Osteoblast (primary cell): ENCODE measurements at regions not wholly inside any gene's neighbourhood (a gene's known extent, or its start where the extent isn't known, plus 50 kb on each side); places are given as distances from the start of the nearest gene placed in this dataset.

Source experiments
- DNase-seq: peaks from one replicate; pipeline ENCODE4 v3.0.0; 2011; ENCODE audit warnings: low spot score, mixed read lengths; ENCODE audit not compliant: insufficient read length; ENCODE audit errors: missing footprints
- H2AFZ ChIP-seq: 2 replicates; pipeline ENCODE4 v1.6.0; 2011; ENCODE audit warnings: mild to moderate bottlenecking, low read length
- H3K27ac ChIP-seq: 2 replicates; pipeline ENCODE4 v1.5.1; 2011; ENCODE audit warnings: mild to moderate bottlenecking, low read depth, low read length, moderate library complexity
- H3K27me3 ChIP-seq: 2 replicates; pipeline ENCODE4 v1.6.0; 2012; ENCODE audit warnings: mild to moderate bottlenecking, control low read depth, inconsistent platforms, low read length, moderate library complexity; ENCODE audit not compliant: insufficient read depth
- H3K36me3 ChIP-seq: 2 replicates; pipeline ENCODE4 v1.5.1; 2011; ENCODE audit warnings: mild to moderate bottlenecking, low read length, control low read depth, moderate library complexity; ENCODE audit not compliant: insufficient read depth
- H3K4me1 ChIP-seq: 2 replicates; pipeline ENCODE4 v1.5.1; 2011; ENCODE audit warnings: mild to moderate bottlenecking, low read length, control low read depth, moderate library complexity; ENCODE audit not compliant: insufficient read depth
- H3K4me2 ChIP-seq: 2 replicates; pipeline ENCODE4 v1.6.0; 2011; ENCODE audit warnings: mild to moderate bottlenecking, low read length; ENCODE audit not compliant: insufficient read depth
- H3K4me3 ChIP-seq: fragments of 200-600 bp; sonication (generic); 3 replicates; pipeline ENCODE4 v1.5.1; 2012; ENCODE audit warnings: mild to moderate bottlenecking, low read length, inconsistent platforms; ENCODE audit not compliant: insufficient read depth
- H3K79me2 ChIP-seq: 2 replicates; pipeline ENCODE4 v1.6.0; 2012; ENCODE audit warnings: mild to moderate bottlenecking, low read length, control low read depth, inconsistent platforms; ENCODE audit not compliant: insufficient read depth
- H3K9me3 ChIP-seq: 2 replicates; pipeline ENCODE4 v1.5.1; 2011; ENCODE audit warnings: low read depth, low read length, control low read depth
- H4K20me1 ChIP-seq: 2 replicates; pipeline ENCODE4 v1.6.0; 2012; ENCODE audit warnings: mild to moderate bottlenecking, low read length, control low read depth; ENCODE audit not compliant: insufficient read depth
- TF ChIP-seq, protein P1 (sequence below): IDR thresholded peaks from 2 replicates; pipeline ENCODE4 v1.5.1; 2011; ENCODE audit warnings: mild to moderate bottlenecking, low read depth, low read length, moderate library complexity; ENCODE audit errors: extremely low read depth

DNA sequence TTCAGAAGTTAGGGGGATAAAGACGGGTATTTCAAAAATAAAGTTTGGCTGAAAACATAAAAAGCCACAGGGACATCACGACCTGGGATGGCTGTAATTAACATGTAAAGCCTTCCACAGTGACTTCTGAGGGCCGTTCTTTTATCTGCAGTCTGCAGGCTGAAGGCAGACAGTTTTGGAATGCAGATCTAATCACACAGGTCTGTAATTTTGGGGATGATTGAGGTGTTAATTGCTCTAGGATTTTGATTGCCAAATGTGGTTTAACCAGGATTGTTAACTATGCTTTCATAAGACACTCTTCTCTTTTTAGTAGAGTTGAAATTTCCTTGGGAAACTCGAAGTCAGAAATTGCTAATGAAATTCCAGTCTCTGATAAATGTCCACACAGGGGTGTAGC is 355.5 kb downstream of the ATP23 start:
- TF ChIP-seq, protein P1, sequence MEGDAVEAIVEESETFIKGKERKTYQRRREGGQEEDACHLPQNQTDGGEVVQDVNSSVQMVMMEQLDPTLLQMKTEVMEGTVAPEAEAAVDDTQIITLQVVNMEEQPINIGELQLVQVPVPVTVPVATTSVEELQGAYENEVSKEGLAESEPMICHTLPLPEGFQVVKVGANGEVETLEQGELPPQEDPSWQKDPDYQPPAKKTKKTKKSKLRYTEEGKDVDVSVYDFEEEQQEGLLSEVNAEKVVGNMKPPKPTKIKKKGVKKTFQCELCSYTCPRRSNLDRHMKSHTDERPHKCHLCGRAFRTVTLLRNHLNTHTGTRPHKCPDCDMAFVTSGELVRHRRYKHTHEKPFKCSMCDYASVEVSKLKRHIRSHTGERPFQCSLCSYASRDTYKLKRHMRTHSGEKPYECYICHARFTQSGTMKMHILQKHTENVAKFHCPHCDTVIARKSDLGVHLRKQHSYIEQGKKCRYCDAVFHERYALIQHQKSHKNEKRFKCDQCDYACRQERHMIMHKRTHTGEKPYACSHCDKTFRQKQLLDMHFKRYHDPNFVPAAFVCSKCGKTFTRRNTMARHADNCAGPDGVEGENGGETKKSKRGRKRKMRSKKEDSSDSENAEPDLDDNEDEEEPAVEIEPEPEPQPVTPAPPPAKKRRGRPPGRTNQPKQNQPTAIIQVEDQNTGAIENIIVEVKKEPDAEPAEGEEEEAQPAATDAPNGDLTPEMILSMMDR = no peak

DNA sequence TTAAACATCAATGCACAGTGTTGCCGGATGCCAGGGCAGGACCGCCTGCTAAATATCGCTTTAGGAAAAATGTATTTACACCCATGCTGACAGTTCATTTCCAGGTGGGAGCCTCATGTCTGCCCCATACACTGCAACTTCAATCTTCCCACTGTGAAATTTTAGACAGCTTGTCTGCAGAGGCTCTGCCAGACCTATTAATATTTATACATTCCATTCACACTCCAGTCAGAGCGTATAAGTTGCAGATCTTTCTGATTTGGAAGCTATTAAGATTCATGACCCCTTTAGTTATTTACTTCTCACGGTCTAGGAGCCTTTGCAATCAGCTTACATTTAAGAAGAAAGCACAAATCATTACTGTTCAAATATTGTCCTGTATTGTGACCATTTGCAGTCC is 357.4 kb downstream of the ATP23 start:
- H3K36me3 ChIP-seq = no peaks in the 10 kb centered on the region
- no peaks in the 10 kb centered on the region for H3K9me3 ChIP-seq
- TF ChIP-seq, protein P1 = no peak
- no peaks in the 10 kb centered on the region for H3K4me1 ChIP-seq
- no peaks in the 10 kb centered on the region for H4K20me1 ChIP-seq
- H3K79me2 ChIP-seq = no peaks in the 10 kb centered on the region
- H3K4me3 ChIP-seq = no peak overlapping the region
- H2AFZ ChIP-seq = no peak overlapping the region
- no peaks in the 10 kb centered on the region for H3K27me3 ChIP-seq
- no peak overlapping the region for H3K4me2 ChIP-seq
- no peak for DNase-seq
- no peak overlapping the region for H3K27ac ChIP-seq

More for the DNA sequence above, 355.5 kb downstream of the ATP23 start:
- H2AFZ ChIP-seq = no peak overlapping the region
- no peaks in the 10 kb centered on the region for H3K9me3 ChIP-seq
- H3K27ac ChIP-seq = no peak overlapping the region
- H3K4me1 ChIP-seq = no peaks in the 10 kb centered on the region
- no peaks in the 10 kb centered on the region for H3K27me3 ChIP-seq
- no peaks in the 10 kb centered on the region for H4K20me1 ChIP-seq
- H3K79me2 ChIP-seq = no peaks in the 10 kb centered on the region
- H3K36me3 ChIP-seq = no peaks in the 10 kb centered on the region
- no peak overlapping the region for H3K4me3 ChIP-seq
- no peak for DNase-seq
- H3K4me2 ChIP-seq = no peak overlapping the region

GRCh38 chr12:58299371-58299770 is 358.0 kb downstream of the ATP23 start:
- H3K4me2 ChIP-seq = no peak overlapping the region
- H2AFZ ChIP-seq = no peak overlapping the region
- no peak overlapping the region for H3K4me3 ChIP-seq
- no peaks in the 10 kb centered on the region for H3K36me3 ChIP-seq
- no peaks in the 10 kb centered on the region for H3K4me1 ChIP-seq
- H4K20me1 ChIP-seq = no peaks in the 10 kb centered on the region
- H3K9me3 ChIP-seq = no peaks in the 10 kb centered on the region
- TF ChIP-seq, protein P1 = no peak
- no peak overlapping the region for H3K27ac ChIP-seq
- no peaks in the 10 kb centered on the region for H3K27me3 ChIP-seq
- DNase-seq = no peak
- no peaks in the 10 kb centered on the region for H3K79me2 ChIP-seq

DNA sequence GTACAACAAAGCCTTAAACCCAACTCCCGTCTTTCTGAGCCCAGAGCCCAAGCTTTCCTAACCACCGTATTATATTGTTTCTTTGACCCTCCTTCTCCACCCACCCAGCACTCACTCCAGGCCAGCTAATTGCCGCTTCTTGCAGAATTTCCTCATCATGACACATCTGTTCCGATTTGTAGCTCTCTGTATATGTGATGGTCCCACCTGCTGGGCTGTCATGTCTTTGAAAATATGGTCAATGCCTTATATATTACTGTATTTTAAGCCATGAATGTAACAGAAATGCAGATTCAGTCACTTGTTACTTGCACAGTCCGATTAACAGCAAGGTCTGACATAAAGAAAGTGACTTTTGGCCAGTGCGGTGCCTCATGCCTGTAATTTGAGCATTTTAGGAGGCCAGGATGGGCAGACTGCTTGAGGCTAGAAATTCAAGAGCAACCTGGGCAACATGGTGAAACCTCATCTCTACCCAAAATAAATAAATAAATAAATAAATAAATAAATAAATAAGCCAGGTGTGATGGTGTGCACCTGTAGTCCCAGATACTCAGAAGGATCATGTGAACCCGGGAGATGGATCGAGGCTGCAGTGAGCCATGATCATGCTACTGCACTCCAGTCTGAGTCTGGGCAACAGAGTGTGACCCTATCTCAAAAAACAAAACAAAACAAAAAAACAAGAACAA is 359.8 kb downstream of the ATP23 start:
- H3K27me3 ChIP-seq = no peaks in the 10 kb centered on the region
- DNase-seq = no peak
- no peaks in the 10 kb centered on the region for H4K20me1 ChIP-seq
- no peak overlapping the region for H3K27ac ChIP-seq
- TF ChIP-seq, protein P1 = no peak
- no peak overlapping the region for H2AFZ ChIP-seq
- no peak overlapping the region for H3K4me3 ChIP-seq
- H3K36me3 ChIP-seq = no peaks in the 10 kb centered on the region
- H3K79me2 ChIP-seq = no peaks in the 10 kb centered on the region
- H3K9me3 ChIP-seq = no peaks in the 10 kb centered on the region
- no peak overlapping the region for H3K4me2 ChIP-seq
- no peaks in the 10 kb centered on the region for H3K4me1 ChIP-seq
